Stomach smooth muscle (tissue), 2 donors: ENCODE measurements at regions not wholly inside any gene's neighbourhood (a gene's known extent, or its start where the extent isn't known, plus 50 kb on each side); places are given as distances from the start of the nearest gene placed in this dataset.

Experiments used
- H3K27ac ChIP-seq: one replicate; pipeline ENCODE4 v1.7.0; 2013; ENCODE audit warnings: mild to moderate bottlenecking, low read length, inconsistent platforms
- H3K27me3 ChIP-seq, 2 donors: one replicate each; pipeline ENCODE4 v1.7.0; 2013; ENCODE audit warnings: low read length in 2 of 2; ENCODE audit not compliant: insufficient read depth in 2 of 2, control insufficient read depth in 1 of 2
- H3K36me3 ChIP-seq, 2 donors: one replicate each; pipeline ENCODE4 v1.7.0; 2013; ENCODE audit warnings: low read length in 2 of 2; ENCODE audit not compliant: control insufficient read depth in 2 of 2, insufficient read depth in 2 of 2
- H3K4me1 ChIP-seq: one replicate; pipeline ENCODE4 v1.7.0; 2013; ENCODE audit warnings: low read length; ENCODE audit not compliant: control insufficient read depth, insufficient read depth
- H3K4me3 ChIP-seq, 2 donors: one replicate each; pipeline ENCODE4 v1.7.0; 2013; ENCODE audit warnings: low read length in 2 of 2
- H3K9ac ChIP-seq, 2 donors: one replicate each; pipeline ENCODE4 v1.7.0; 2013; ENCODE audit warnings: low read length in 2 of 2, mild to moderate bottlenecking in 1 of 2
- H3K9me3 ChIP-seq, 2 donors: one replicate each; pipeline ENCODE4 v1.7.0; 2013; ENCODE audit warnings: low read length in 2 of 2; ENCODE audit not compliant: control insufficient read depth in 2 of 2
- donor health status: healthy.
- donor health status: Pancreatic carcinoma.

GRCh38 chr6:43987838-43988439 is 139.3 kb downstream of the MRPL14 start:
- no peak overlapping the region for H3K9ac ChIP-seq
- H3K36me3 ChIP-seq, result no peaks in the 10 kb centered on the region
- H3K27me3 ChIP-seq, result no peaks in the 10 kb centered on the region
- peaks cover 23% of the 10 kb centered on the region for H3K4me1 ChIP-seq
- H3K9me3 ChIP-seq, result no peaks in the 10 kb centered on the region
- no peak overlapping the region for H3K4me3 ChIP-seq
- H3K27ac ChIP-seq, result no peak overlapping the region

GRCh38 chr6:43986177-43986825 is 141.0 kb downstream of the MRPL14 start:
- H3K27me3 ChIP-seq, result no peaks in the 10 kb centered on the region
- H3K9ac ChIP-seq, result no peak overlapping the region
- no peaks in the 10 kb centered on the region for H3K36me3 ChIP-seq
- no peak overlapping the region for H3K4me3 ChIP-seq
- no peaks in the 10 kb centered on the region for H3K9me3 ChIP-seq
- peaks cover 18% of the 10 kb centered on the region for H3K4me1 ChIP-seq
- no peak overlapping the region for H3K27ac ChIP-seq

- H3K9me3 ChIP-seq, result no peaks in the 10 kb centered on the region
- H3K27ac ChIP-seq, result no peak overlapping the region
- no peaks in the 10 kb centered on the region for H3K36me3 ChIP-seq
- peaks cover 9% of the 10 kb centered on the region for H3K4me1 ChIP-seq
- no peak overlapping the region for H3K9ac ChIP-seq
- H3K27me3 ChIP-seq, result no peaks in the 10 kb centered on the region
- no peak overlapping the region for H3K4me3 ChIP-seq
Measured at GRCh38 chr6:43985329-43985728, 141.9 kb downstream of the MRPL14 start.

GRCh38 chr6:43984442-43985321 is 142.6 kb downstream of the MRPL14 start:
- no peak overlapping the region for H3K9ac ChIP-seq
- no peaks in the 10 kb centered on the region for H3K27me3 ChIP-seq
- no peaks in the 10 kb centered on the region for H3K9me3 ChIP-seq
- no peaks in the 10 kb centered on the region for H3K36me3 ChIP-seq
- H3K4me1 ChIP-seq, result peaks cover 3% of the 10 kb centered on the region
- no peak overlapping the region for H3K27ac ChIP-seq
- no peak overlapping the region for H3K4me3 ChIP-seq

- H3K27ac ChIP-seq, result no peak overlapping the region
- H3K4me1 ChIP-seq, result no peaks in the 10 kb centered on the region
- H3K9ac ChIP-seq, result no peak overlapping the region
- H3K27me3 ChIP-seq, result no peaks in the 10 kb centered on the region
- no peaks in the 10 kb centered on the region for H3K9me3 ChIP-seq
- H3K4me3 ChIP-seq, result no peak overlapping the region
- H3K36me3 ChIP-seq, result no peaks in the 10 kb centered on the region
Measured at GRCh38 chr6:43983632-43984031, 143.6 kb downstream of the MRPL14 start.

GRCh38 chr6:43983191-43983590 is 144.1 kb downstream of the MRPL14 start:
- no peaks in the 10 kb centered on the region for H3K36me3 ChIP-seq
- H3K9me3 ChIP-seq, result no peaks in the 10 kb centered on the region
- no peak overlapping the region for H3K9ac ChIP-seq
- no peaks in the 10 kb centered on the region for H3K4me1 ChIP-seq
- H3K27me3 ChIP-seq, result no peaks in the 10 kb centered on the region
- H3K4me3 ChIP-seq, result no peak overlapping the region
- no peak overlapping the region for H3K27ac ChIP-seq

- Histone ChIP-seq H3K4me3 (no peak overlapping the region), H3K9ac (no peak overlapping the region), H3K4me1 (no peaks in the 10 kb centered on the region), H3K27me3 (no peaks in the 10 kb centered on the region), H3K36me3 (no peaks in the 10 kb centered on the region), H3K9me3 (no peaks in the 10 kb centered on the region), H3K27ac (no peak overlapping the region)
Measured at GRCh38 chr6:43982084-43982625, 145.1 kb downstream of the MRPL14 start.

GRCh38 chr6:43981363-43981990 is 145.8 kb downstream of the MRPL14 start:
- H3K27ac ChIP-seq, result no peak overlapping the region
- no peaks in the 10 kb centered on the region for H3K9me3 ChIP-seq
- no peaks in the 10 kb centered on the region for H3K4me1 ChIP-seq
- H3K9ac ChIP-seq, result no peak overlapping the region
- no peak overlapping the region for H3K4me3 ChIP-seq
- no peaks in the 10 kb centered on the region for H3K36me3 ChIP-seq
- H3K27me3 ChIP-seq, result no peaks in the 10 kb centered on the region

GRCh38 chr6:43980004-43980795 is 147.1 kb downstream of the MRPL14 start:
- H3K4me1 ChIP-seq, result no peaks in the 10 kb centered on the region
- H3K36me3 ChIP-seq, result no peaks in the 10 kb centered on the region
- no peak overlapping the region for H3K9ac ChIP-seq
- no peak overlapping the region for H3K4me3 ChIP-seq
- no peak overlapping the region for H3K27ac ChIP-seq
- no peaks in the 10 kb centered on the region for H3K27me3 ChIP-seq
- H3K9me3 ChIP-seq, result no peaks in the 10 kb centered on the region

- H3K27me3 ChIP-seq, result no peaks in the 10 kb centered on the region
- no peaks in the 10 kb centered on the region for H3K4me1 ChIP-seq
- no peak overlapping the region for H3K9ac ChIP-seq
- H3K9me3 ChIP-seq, result no peaks in the 10 kb centered on the region
- H3K27ac ChIP-seq, result no peak overlapping the region
- no peak overlapping the region for H3K4me3 ChIP-seq
- H3K36me3 ChIP-seq, result no peaks in the 10 kb centered on the region
Measured at GRCh38 chr6:43979525-43979924, 147.7 kb downstream of the MRPL14 start.
